H9 (cell line): ENCODE measurements at regions not wholly inside any gene's neighbourhood (a gene's known extent, or its start where the extent isn't known, plus 50 kb on each side); places are given as distances from the start of the nearest gene placed in this dataset.

Experiments
- DNase-seq: peaks from one replicate; pipeline ENCODE4 v3.0.0-alpha.2; 2017
- H2AFZ ChIP-seq: one replicate; pipeline ENCODE4 v1.6.1; 2013; ENCODE audit warnings: mild to moderate bottlenecking, low read length, control low read depth, moderate library complexity
- H2AK5ac ChIP-seq: 2 replicates; pipeline ENCODE4 v1.6.1; 2013; ENCODE audit warnings: low read length, control low read depth, mixed read lengths; ENCODE audit not compliant: insufficient read length
- H2BK120ac ChIP-seq: one replicate; pipeline ENCODE4 v1.6.1; 2013; ENCODE audit warnings: low read depth, mild to moderate bottlenecking, low read length, control low read depth, inconsistent platforms; ENCODE audit not compliant: poor library complexity, severe bottlenecking
- H2BK12ac ChIP-seq: 2 replicates; pipeline ENCODE4 v1.6.1; 2013; ENCODE audit warnings: low read length, control low read depth, mixed read lengths, low read depth; ENCODE audit not compliant: insufficient read length
- H2BK15ac ChIP-seq: 2 replicates; pipeline ENCODE4 v1.6.1; 2013; ENCODE audit warnings: low read depth, low read length, control low read depth
- H2BK20ac ChIP-seq: one replicate; pipeline ENCODE4 v1.6.1; 2013; ENCODE audit warnings: low read depth, mild to moderate bottlenecking, low read length, control low read depth, inconsistent platforms; ENCODE audit not compliant: poor library complexity, severe bottlenecking
- H2BK5ac ChIP-seq: 2 replicates; pipeline ENCODE4 v1.6.1; 2013; ENCODE audit warnings: low read length, control low read depth, mixed read lengths; ENCODE audit not compliant: insufficient read length
- H3K14ac ChIP-seq: 2 replicates; pipeline ENCODE4 v1.6.1; 2013; ENCODE audit warnings: low read length, control low read depth; ENCODE audit not compliant: insufficient read depth
- H3K18ac ChIP-seq: 2 replicates; pipeline ENCODE4 v1.6.1; 2013; ENCODE audit warnings: low read depth, mild to moderate bottlenecking, mixed read lengths, low read length, control low read depth; ENCODE audit not compliant: insufficient read length
- H3K23ac ChIP-seq: 2 replicates; pipeline ENCODE4 v1.6.1; 2013; ENCODE audit warnings: low read length, control low read depth, mixed read lengths, low read depth; ENCODE audit not compliant: insufficient read length
- H3K23me2 ChIP-seq: 2 replicates; pipeline ENCODE4 v1.6.1; 2013; ENCODE audit warnings: low read depth, mild to moderate bottlenecking, mixed read lengths, low read length, control low read depth; ENCODE audit not compliant: insufficient read length, poor library complexity, severe bottlenecking
- H3K27ac ChIP-seq: 2 replicates; pipeline ENCODE4 v1.5.1; 2013; ENCODE audit warnings: low read length, control low read depth, mixed read lengths, low read depth; ENCODE audit not compliant: insufficient read length
- H3K27me3 ChIP-seq: 2 replicates; pipeline ENCODE4 v1.6.1; 2013; ENCODE audit warnings: low read length, control low read depth, inconsistent platforms; ENCODE audit not compliant: insufficient read depth
- H3K4ac ChIP-seq: 2 replicates; pipeline ENCODE4 v1.6.1; 2013; ENCODE audit warnings: low read depth, mild to moderate bottlenecking, control low read depth, inconsistent platforms, low read length, moderate library complexity
- H3K4me1 ChIP-seq: 2 replicates; pipeline ENCODE4 v1.6.1; 2013; ENCODE audit warnings: low read length, control low read depth, inconsistent platforms; ENCODE audit not compliant: insufficient read depth
- H3K4me2 ChIP-seq: 2 replicates; pipeline ENCODE4 v1.6.1; 2013; ENCODE audit warnings: low read length, control low read depth, mixed read lengths; ENCODE audit not compliant: insufficient read length, insufficient read depth
- H3K56ac ChIP-seq: 2 replicates; pipeline ENCODE4 v1.6.1; 2013; ENCODE audit warnings: low read depth, mild to moderate bottlenecking, mixed read lengths, low read length, control low read depth; ENCODE audit not compliant: insufficient read length
- H3K79me1 ChIP-seq: 2 replicates; pipeline ENCODE4 v1.6.1; 2013; ENCODE audit warnings: low read depth, mild to moderate bottlenecking, moderate library complexity, low read length, control low read depth, inconsistent platforms; ENCODE audit not compliant: insufficient read depth, poor library complexity, severe bottlenecking
- H3K79me2 ChIP-seq: 2 replicates; pipeline ENCODE4 v1.6.1; 2013; ENCODE audit warnings: low read length, control low read depth, inconsistent platforms; ENCODE audit not compliant: insufficient read depth
- H3K9ac ChIP-seq: 2 replicates; pipeline ENCODE4 v1.6.1; 2013; ENCODE audit warnings: low read length, control low read depth, mixed read lengths; ENCODE audit not compliant: insufficient read length; ENCODE audit errors: extremely low read depth
- H3K9me3 ChIP-seq: one replicate; pipeline ENCODE4 v1.6.1; 2013; ENCODE audit warnings: low read depth, low read length, inconsistent platforms; ENCODE audit not compliant: control insufficient read depth
- H3T11ph ChIP-seq: one replicate; pipeline ENCODE4 v1.6.1; 2013; ENCODE audit warnings: mild to moderate bottlenecking, low read length, control low read depth, inconsistent platforms
- H4K20me1 ChIP-seq: one replicate; pipeline ENCODE4 v1.6.1; 2013; ENCODE audit not compliant: control insufficient read depth, insufficient read length, insufficient read depth
- H4K5ac ChIP-seq: 2 replicates; pipeline ENCODE4 v1.6.1; 2013; ENCODE audit warnings: low read depth, mild to moderate bottlenecking, mixed read lengths, low read length, control low read depth; ENCODE audit not compliant: insufficient read length
- H4K8ac ChIP-seq: replicated peaks from 2 replicates; pipeline ENCODE4 v1.6.1; 2013; ENCODE audit warnings: low read length, control low read depth, mixed read lengths, low read depth; ENCODE audit not compliant: insufficient read length
- H4K91ac ChIP-seq: 2 replicates; pipeline ENCODE4 v1.6.1; 2013; ENCODE audit warnings: low read depth, mild to moderate bottlenecking, moderate library complexity, mixed read lengths, low read length, control low read depth; ENCODE audit not compliant: insufficient read length
- H3K27ac Mint-ChIP-seq, 3 experiments: 2 replicates in 2 of 3; 3 replicates in 1 of 3; pipeline ENCODE4 v1.8.0; 2020 to 2021; ENCODE audit warnings: mixed read lengths in 3 of 3, mild to moderate bottlenecking in 1 of 3, moderate library complexity in 1 of 3
- H3K27me3 Mint-ChIP-seq: 2 replicates; pipeline ENCODE4 v1.8.0; 2021; ENCODE audit warnings: low read depth, mild to moderate bottlenecking, moderate library complexity, mixed read lengths
- H3K36me3 Mint-ChIP-seq, 3 experiments: 2 replicates in 2 of 3; 3 replicates in 1 of 3; pipeline ENCODE4 v1.8.0; 2020 to 2021; ENCODE audit warnings: low read depth in 3 of 3, mixed read lengths in 3 of 3; ENCODE audit not compliant: insufficient read depth in 1 of 3
- H3K4me1 Mint-ChIP-seq, 2 experiments: 2 replicates each; pipeline ENCODE4 v1.8.0; 2020; ENCODE audit warnings: mixed read lengths in 2 of 2
- H3K4me3 Mint-ChIP-seq, 2 experiments: 2 replicates in 1 of 2; 3 replicates in 1 of 2; pipeline ENCODE4 v1.8.0; 2020 to 2021; ENCODE audit warnings: mild to moderate bottlenecking in 2 of 2, mixed read lengths in 2 of 2, moderate library complexity in 1 of 2
- H3K9me3 Mint-ChIP-seq, 2 experiments: 2 replicates in 1 of 2; 3 replicates in 1 of 2; pipeline ENCODE4 v1.8.0; 2020; ENCODE audit warnings: mild to moderate bottlenecking in 2 of 2, mixed read lengths in 2 of 2, moderate library complexity in 1 of 2
- CTCF ChIP-seq: fragments of 200-600 bp; sonication (generic); conservative IDR thresholded peaks from 3 replicates; pipeline ENCODE4 v1.8.0; 2021; ENCODE audit warnings: antibody characterized with exemption, mild to moderate bottlenecking
- WGBS: extraction: QIAGEN DNeasy Blood & Tissue Kit; methylation state at CpG from one replicate; pipeline ENCODE4 v1.1.7; 2013; ENCODE audit warnings: missing lambda C conversion rate, low lambda C conversion rate, mixed read lengths; ENCODE audit not compliant: insufficient read length; ENCODE audit errors: extremely low coverage; 5-methylcytosine and 5-hydroxymethylcytosine counted together

GRCh38 chr1:165070675-165071074 lies 285.8 kb downstream of the LMX1A start:
- no peak overlapping the region for H2AFZ ChIP-seq
- WGBS, result no CpG with 5 or more reads among the region's 4 CpGs
- DNase-seq, result no peak

More at GRCh38 chr1:165070675-165071074, 285.8 kb downstream of the LMX1A start:
- Histone ChIP-seq H2BK20ac (no peak overlapping the region), H4K5ac (no peak overlapping the region), H2BK12ac (no peak overlapping the region), H3K27me3 (no peaks in the 10 kb centered on the region), H3K56ac (no peak overlapping the region), H3T11ph (no peak overlapping the region), H3K27ac (no peak overlapping the region), H2BK5ac (no peak overlapping the region), H3K4me2 (no peak overlapping the region), H3K23ac (no peak overlapping the region), H3K79me1 (no peaks in the 10 kb centered on the region), H3K18ac (no peak overlapping the region), H4K91ac (no peak overlapping the region), H3K9ac (no peak overlapping the region), H3K14ac (no peak overlapping the region), H3K4me1 (peaks cover 7% of the 10 kb centered on the region; the same call in 1 of the 2 replicates), H3K23me2 (no peaks in the 10 kb centered on the region), H3K4ac (no peak overlapping the region), H2AK5ac (no peak overlapping the region), H4K20me1 (no peaks in the 10 kb centered on the region), H2BK120ac (no peak overlapping the region), H3K79me2 (no peaks in the 10 kb centered on the region), H3K9me3 (no peaks in the 10 kb centered on the region), H4K8ac (no peak overlapping the region), H2BK15ac (no peak overlapping the region)
- H3K27ac Mint-ChIP-seq, result no peak overlapping the region
- TF ChIP-seq CTCF, result no peak
- no peaks in the 10 kb centered on the region for H3K36me3 Mint-ChIP-seq
- H3K27me3 Mint-ChIP-seq, result peaks cover 6% of the 10 kb centered on the region
- no peak overlapping the region; a peak in 1 of 5 replicates for H3K4me3 Mint-ChIP-seq
- H3K4me1 Mint-ChIP-seq, result peaks cover 13% of the 10 kb centered on the region in 2 experiments
- H3K9me3 Mint-ChIP-seq, result no peaks in the 10 kb centered on the region
